Nucleus accumbens (tissue), 56 donors: ENCODE measurements at regions not wholly inside any gene's neighbourhood (a gene's known extent, or its start where the extent isn't known, plus 50 kb on each side); places are given as distances from the start of the nearest gene placed in this dataset.

ENCODE experiments used
- DNase-seq, 56 donors: peaks; one replicate each; lab custom pipeline; 2025; lab: John Stamatoyannopoulos, UW

DNA sequence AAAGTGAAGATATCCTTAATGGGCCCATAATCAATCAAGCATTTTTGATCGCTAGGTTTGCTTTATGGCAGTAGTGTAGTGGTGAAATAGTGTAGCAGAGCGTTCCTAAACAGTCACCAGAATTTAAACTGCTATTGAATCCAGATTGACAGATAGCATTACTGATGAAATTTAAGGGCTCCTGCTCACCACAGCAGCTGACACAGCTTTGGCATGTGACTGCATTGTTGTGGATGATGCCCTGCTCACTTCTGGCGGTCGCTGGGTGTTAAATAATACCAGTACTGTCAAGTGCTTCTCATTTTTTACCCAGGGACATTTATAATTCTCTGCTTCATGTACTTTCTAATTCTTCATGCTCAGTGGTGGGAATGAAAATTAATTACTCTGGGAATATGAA lies 102.0 kb upstream of the ARHGAP24 start:
- peak in 7 of 56 donors; percentile 1 to 14 (median 3) for DNase-seq

DNA sequence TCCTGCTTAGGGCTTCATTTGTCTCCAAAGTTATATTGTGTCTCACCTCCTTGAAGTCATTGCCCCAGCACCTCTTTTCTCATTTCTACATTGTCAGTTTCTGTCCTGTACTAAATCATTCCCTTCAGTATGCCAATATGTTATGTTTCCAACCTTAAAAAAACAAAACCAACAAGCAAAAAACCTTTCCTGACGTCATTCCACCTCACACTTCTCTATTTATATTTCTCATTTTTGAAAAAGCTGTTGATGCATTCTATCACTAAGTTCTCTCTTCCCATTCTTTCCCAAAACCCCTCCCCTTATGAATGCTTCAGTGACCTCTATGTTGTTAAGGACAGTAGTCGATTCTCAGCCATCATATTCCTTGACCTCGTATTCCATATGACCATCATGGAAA lies 98.7 kb upstream of the ARHGAP24 start:
- no peak for DNase-seq

DNA sequence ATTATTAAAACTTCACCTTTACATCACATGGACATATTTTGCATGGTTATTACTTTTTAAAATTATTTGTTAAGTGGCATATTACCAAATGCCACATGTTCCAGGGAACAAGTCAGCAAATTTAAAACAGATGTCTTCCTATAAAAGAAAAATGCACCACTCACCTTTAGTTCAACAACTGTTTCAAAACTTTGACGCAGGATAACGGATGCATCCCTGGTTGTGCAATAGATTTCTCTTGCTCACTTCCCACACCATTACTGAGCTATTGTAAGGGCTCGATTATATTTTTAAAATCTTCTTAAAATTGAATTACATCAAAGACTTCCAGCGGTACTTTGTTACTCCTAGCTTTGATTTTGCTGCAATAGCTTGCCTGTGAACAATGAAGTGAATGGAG lies 93.0 kb upstream of the ARHGAP24 start:
- no peak for DNase-seq

DNA sequence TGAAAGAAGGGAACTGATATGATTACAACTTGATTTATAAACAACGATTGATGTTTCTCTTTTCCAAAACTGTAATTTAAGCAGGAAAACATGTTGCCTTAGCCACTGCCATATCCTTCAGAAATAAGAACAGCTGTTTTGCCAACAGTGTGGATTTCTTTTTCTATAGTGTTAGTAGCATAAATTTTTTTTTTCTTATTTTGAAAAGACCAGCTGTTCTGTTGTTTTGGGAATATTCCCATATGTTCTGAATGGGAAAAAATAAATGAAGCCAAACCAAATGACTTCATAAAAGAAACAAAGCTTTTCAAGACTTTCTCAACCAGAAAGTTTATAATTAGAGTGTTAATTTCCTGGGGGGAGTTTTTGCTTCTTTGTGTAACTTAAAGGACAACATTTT lies 83.9 kb upstream of the ARHGAP24 start:
- no peak for DNase-seq

DNA sequence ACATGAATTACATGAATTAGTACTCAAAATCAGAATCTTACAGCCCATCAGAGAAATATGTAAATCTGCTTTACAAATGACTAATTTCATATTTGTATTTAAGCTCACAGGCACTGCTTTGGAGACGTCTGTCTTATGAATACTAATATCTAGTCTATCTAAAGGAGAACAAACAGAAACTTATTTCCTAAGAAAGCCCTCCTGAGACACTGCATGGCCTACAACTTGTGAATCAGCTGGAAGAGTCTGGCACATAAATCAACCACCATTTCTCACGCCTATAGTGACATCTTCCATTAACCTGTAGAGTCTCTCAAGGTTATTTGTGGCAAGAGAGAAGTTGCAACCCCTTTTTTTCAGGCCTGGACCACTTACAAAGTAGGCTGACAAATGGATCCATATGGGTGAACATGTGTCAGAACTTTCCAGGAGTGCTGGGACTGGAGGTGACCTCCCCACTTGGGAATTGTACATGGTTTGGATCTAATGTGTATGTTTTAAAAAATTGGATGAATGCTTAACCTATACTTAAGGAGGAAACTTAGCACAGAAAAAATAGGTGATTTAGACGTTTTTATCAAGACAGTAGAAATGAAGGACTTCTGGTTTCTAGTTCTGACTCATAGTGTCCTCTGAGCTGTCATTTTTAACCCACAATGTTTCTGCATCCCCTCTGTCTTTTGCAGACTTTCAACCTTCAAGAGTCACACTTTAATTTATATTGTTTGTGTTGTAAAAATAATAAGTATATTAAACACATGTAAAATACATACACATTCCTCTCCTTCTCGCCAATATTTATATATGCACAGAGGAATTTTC lies 83.2 kb upstream of the ARHGAP24 start:
- no peak for DNase-seq

DNA sequence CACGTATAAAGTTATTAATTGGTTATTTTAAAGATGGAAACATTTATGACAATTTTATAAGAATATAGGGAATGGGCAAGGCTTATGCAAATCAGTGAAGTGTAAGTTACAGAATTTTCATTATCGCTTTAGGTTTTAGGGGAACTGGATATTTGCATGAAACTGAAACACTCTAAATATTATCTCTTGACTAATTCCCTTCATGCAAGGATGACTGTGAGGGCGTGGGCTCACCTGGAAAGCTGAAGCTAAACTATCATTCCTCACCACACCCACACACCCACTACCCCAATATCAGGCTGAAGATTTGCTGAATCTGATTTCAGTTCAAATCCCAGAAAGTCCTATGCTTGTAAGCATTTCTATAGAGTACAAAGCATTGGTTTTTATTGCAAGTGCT lies 81.7 kb upstream of the ARHGAP24 start:
- peak in 1 of 56 donors; percentile 2 for DNase-seq

DNA sequence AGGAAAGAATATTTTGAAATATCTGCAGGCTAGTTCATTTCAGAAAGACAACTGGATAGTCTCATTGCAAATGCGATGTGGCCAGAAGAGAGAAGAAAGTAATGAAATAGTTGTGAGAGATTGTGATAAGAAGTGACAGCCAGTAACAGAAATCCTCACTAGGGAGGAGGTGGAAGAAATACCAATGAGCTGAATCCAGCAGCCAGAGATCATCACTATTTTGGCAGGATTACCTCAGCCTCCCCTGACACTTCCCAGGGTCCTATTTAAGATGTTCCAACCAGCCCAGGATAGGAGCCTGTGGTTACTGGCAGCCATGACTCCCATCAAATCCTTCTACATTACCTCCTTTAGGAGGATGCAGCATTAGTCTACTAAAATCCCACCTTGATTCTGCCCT lies 76.7 kb upstream of the ARHGAP24 start:
- DNase-seq = no peak

DNA sequence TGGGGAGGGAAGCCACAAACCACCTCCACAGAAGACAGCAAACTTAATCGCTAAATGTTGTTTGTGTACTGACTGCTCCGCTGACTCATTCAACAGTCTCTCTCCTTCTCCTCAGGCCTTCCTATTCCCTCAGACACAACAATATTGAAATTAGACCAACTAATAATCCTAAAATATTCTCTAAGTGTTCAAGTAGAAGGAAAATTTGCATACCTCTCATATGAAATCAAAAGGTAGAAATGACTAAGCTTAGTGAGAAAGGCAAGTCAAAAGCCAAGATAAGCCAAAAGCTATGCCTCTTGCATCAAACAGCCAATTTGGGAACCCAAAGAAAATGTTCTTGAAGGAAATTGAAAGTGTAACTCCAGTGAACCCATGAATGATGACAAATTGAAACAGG lies 75.7 kb upstream of the ARHGAP24 start:
- DNase-seq = no peak

DNA sequence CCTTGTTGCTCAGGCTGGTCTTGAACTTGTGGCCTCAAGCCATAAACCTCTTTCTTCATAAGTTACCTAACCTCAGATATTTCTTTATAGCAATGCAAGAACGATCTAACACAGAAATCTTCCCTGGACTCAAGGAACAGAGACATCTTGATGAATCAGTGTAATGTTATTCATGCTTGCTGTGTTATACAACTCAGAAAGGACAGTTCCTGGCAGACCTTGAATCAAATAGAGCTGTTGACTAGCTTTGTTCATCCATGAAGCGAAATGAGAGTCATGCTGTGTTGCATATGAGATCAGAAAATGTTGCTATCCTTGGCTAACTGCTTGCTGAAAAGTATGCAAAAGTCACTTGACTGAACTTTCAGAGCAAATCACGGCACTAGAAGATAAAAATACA lies 72.6 kb upstream of the ARHGAP24 start:
- no peak for DNase-seq

DNA sequence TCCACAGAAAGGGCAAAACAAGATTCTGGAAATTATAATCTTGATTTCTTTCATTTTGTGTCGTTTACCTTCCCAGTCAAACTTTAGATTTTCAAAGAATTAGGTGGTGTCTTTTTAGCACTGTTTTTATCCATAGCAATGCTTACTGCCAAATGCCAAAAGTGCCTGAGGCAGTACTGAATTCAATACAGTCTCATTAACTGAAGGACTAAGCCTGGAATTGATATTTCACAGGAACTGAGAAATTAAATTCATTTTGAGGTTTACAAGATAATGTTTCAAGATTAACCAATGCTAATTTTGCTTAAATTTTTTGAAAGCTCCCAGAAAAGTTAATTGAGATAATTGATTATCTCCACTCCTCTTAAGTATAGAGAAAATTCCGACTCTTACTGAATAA lies 68.8 kb upstream of the ARHGAP24 start:
- no peak for DNase-seq

DNA sequence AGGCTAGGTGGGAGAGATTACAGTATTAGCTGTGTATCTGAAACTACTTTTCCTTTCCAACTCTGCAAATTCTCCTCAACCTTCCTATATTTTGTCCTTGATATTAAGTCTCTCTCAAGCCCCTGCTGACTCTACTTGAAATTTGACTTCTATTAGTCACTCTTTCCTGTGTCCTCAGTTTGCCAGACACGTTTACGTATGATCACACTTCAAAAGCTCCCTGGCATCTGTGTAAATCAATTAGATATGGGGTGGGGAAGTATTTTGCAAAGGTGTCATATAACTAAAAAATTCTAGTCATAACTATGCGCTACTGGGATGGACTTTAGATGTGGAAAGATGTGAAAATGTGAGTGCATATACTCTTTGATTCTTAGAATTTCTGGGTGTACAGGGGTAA lies 67.4 kb upstream of the ARHGAP24 start:
- DNase-seq = no peak

DNA sequence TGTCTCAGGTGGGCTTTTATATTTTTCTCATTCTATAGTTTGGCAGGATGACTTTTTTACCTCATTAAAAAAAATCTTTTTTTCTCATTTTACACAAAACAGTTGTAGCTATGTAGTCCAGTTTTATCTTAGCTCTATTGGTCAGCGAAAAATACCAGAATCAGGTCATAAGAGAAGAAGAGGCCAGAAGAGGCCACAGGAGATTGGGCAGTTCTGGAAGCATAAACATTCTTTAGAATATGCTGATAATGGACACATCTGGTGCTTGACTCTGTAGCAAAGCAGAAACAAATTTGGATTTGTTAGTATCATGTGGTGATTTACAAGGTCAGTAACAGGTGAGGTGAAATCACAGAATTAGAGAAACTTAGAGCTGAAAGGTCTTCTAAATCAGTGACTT lies 66.6 kb upstream of the ARHGAP24 start:
- no peak for DNase-seq

DNA sequence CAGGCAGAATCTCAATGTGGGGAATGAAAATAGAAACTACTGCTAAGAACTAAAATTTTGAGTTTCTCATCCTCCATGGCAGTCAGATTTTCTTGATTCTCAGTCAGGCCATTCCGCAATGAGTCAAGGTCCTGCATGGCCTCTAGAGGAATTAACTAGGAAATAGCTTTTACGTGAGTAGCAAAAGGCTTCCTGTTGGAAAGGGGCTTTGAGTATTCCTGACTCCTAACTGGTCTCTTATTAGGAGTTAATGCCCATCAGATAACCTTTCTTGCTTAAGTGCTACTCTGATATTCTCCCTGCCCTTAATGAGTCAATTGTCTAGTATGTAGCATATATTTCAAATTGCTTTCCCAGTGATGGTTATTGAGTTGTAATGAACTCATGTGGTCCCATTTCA lies 65.7 kb upstream of the ARHGAP24 start:
- DNase-seq = no peak

DNA sequence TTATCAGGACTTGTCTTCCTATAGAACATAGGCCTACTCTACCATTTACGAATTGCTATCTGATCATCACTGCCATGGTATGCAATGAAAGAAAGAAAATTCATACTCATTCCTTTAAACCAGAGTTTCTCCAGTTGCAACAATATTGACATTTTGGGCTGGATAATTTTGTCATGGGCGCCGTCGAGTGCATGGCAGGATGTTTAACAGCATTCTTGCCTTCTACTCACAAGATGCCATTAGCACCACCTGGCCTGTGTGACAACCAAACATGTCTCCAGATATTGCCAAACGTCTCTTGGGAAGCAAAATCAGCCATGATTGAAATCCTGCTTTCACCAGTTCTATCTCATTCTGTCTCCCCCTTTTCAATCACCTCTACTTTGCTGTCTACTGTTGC lies 63.6 kb upstream of the ARHGAP24 start:
- DNase-seq = no peak

DNA sequence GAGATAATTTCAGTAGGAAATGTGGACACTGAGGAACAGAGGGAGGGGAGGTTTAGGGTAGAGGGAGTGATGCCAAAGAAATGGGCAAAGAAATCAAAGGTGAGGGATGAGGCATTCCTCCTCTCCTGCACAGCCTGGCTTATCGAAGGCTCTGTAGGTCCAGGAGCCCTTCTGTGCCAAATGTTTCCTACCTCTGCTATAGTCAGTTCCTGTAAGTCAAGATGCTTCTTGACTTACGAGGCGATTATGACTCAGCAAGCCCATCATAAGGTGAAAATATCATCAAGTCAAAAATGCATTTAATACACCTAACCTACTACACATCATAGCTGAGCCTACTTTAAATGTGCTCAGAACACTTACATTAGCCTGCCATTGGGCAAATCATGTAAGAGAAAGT lies 60.0 kb upstream of the ARHGAP24 start:
- DNase-seq = no peak

DNA sequence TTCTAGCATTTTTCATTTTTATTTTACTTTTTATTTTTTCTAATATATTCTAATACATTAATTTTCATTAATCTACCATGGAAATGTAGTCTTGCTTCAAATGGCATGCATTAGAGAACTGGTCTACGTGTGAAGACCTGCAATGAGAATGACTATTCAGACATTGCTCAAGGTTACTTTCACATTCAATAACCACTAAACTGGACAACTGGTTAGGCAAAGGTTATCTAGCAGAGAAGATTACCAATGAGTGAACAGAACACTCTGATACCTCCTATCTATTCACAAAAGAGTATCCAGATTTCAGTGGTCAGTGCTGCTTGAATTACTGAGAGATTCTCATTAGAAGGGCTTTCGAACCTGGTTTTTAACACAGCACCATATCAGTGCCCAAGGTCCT lies 58.9 kb upstream of the ARHGAP24 start:
- DNase-seq = no peak

DNA sequence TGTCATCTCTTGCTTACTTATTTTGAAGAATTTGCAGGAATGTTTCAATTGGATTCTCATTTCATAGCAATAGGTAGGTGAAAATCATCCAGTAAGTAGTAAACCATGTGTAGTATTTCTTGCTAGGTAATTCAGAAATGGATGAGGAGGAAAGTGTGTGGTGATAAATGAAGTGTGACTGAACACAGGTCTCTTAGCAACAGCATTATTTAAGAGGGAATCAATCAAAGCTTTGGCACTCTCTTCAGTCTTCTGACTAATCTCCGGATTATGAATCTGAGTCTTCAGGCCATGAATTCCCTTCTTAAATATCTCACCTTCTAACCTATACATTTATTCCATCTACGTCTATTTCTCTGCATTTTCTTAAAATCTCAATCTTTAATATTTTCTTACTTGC lies 55.8 kb upstream of the ARHGAP24 start:
- DNase-seq = no peak

DNA sequence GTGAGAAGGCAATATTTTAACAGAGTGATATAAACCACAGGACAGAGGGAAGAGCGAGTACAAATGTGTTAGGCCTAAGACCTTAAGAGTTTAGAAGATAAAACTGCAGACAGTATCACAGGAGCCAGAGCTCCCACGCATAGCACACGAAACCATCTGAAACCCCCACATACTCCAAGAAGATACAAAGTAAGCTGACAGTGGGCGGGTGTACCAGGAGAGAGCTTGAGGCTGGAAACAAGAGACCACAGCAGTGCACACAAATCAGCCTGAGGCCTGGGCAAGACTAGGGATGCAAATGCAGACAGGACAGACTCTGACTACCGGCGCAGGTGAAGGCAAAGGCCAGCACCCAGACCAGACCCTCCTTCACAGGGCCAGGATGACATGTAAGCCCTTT lies 54.1 kb upstream of the ARHGAP24 start:
- DNase-seq = no peak

DNA sequence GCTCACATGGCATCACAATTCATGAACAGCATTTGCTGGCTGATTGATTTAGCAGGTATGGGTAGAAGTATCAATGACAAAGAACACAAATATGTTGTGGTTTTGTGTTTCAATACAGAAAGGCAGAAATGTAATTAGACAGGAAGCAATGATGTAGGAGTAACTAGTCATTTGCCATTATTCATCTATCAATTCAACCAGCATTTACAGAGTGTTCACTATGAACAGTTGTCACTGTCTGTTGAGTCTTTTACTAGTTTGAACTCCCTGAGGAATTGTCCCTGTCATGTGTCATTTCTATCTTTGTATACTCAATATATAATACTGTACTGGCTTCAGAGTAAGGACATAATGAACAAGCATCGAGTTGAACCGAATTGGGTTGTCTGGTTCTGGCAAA lies 51.5 kb upstream of the ARHGAP24 start:
- no peak for DNase-seq
